Neuronal stem cell (in vitro differentiated cells): ENCODE measurements at regions not wholly inside any gene's neighbourhood (a gene's known extent, or its start where the extent isn't known, plus 50 kb on each side); places are given as distances from the start of the nearest gene placed in this dataset.

Experiments used
- DNase-seq: peaks from one replicate; pipeline ENCODE4 v3.0.0-alpha.2; 2013; ENCODE audit warnings: low spot score
- H2AFZ ChIP-seq: one replicate; pipeline ENCODE4 v1.6.1; 2013; ENCODE audit warnings: mild to moderate bottlenecking, low read length, inconsistent platforms
- H2AK5ac ChIP-seq: 2 replicates; pipeline ENCODE4 v1.6.1; 2013; ENCODE audit warnings: low read depth, mild to moderate bottlenecking, inconsistent platforms, low read length, moderate library complexity, mixed read lengths
- H2BK120ac ChIP-seq: 2 replicates; pipeline ENCODE4 v1.6.1; 2013; ENCODE audit warnings: low read depth, mild to moderate bottlenecking, inconsistent platforms, low read length, moderate library complexity, mixed read lengths
- H2BK12ac ChIP-seq: one replicate; pipeline ENCODE4 v1.6.1; 2013; ENCODE audit warnings: low read length, inconsistent platforms
- H2BK15ac ChIP-seq: 2 replicates; pipeline ENCODE4 v1.6.1; 2013; ENCODE audit warnings: mild to moderate bottlenecking, low read length, inconsistent platforms, mixed read lengths
- H2BK5ac ChIP-seq: one replicate; pipeline ENCODE4 v1.6.1; 2013; ENCODE audit warnings: inconsistent platforms, mild to moderate bottlenecking, low read length, moderate library complexity
- H3K14ac ChIP-seq: one replicate; pipeline ENCODE4 v1.6.1; 2013; ENCODE audit warnings: low read length, inconsistent platforms
- H3K18ac ChIP-seq: 2 replicates; pipeline ENCODE4 v1.6.1; 2013; ENCODE audit warnings: low read length, inconsistent platforms
- H3K23ac ChIP-seq: 2 replicates; pipeline ENCODE4 v1.6.1; 2013; ENCODE audit warnings: low read depth, mild to moderate bottlenecking, mixed read lengths, low read length, inconsistent platforms; ENCODE audit not compliant: poor library complexity
- H3K27ac ChIP-seq: replicated peaks from 3 replicates; pipeline ENCODE4 v1.5.1; 2013; ENCODE audit warnings: low read length, inconsistent platforms
- H3K27me3 ChIP-seq, 3 experiments: 2 replicates each; pipeline ENCODE4 v1.6.1; 2013; ENCODE audit warnings: low read length in 3 of 3, mild to moderate bottlenecking in 2 of 3, inconsistent platforms in 1 of 3, low read depth in 1 of 3, mixed read lengths in 1 of 3, moderate library complexity in 1 of 3; ENCODE audit not compliant: control insufficient read depth in 3 of 3, insufficient read depth in 3 of 3
- H3K36me3 ChIP-seq, 2 donors: replicated peaks in 1 of 2; 2 replicates each; pipeline ENCODE4 v1.6.1; 2013; ENCODE audit warnings: low read length in 2 of 2; ENCODE audit not compliant: control insufficient read depth in 2 of 2, insufficient read depth in 2 of 2
- H3K4ac ChIP-seq: 2 replicates; pipeline ENCODE4 v1.6.1; 2013; ENCODE audit warnings: inconsistent platforms, mild to moderate bottlenecking, low read length, moderate library complexity
- H3K4me1 ChIP-seq, 2 donors: 1 replicate in 1 of 2; 2 replicates in 1 of 2; pipeline ENCODE4 v1.6.1; 2013; ENCODE audit warnings: low read length in 2 of 2, low read depth in 1 of 2; ENCODE audit not compliant: control insufficient read depth in 2 of 2, insufficient read depth in 1 of 2
- H3K4me2 ChIP-seq: one replicate; pipeline ENCODE4 v1.6.1; 2013; ENCODE audit warnings: mild to moderate bottlenecking, low read length, inconsistent platforms; ENCODE audit not compliant: insufficient read depth, poor library complexity, severe bottlenecking
- H3K4me3 ChIP-seq, 2 donors: 2 replicates each; pipeline ENCODE4 v1.5.1; 2013; ENCODE audit warnings: low read length in 2 of 2, mild to moderate bottlenecking in 2 of 2, inconsistent platforms in 1 of 2, moderate library complexity in 1 of 2
- H3K79me1 ChIP-seq: one replicate; pipeline ENCODE4 v1.6.1; 2013; ENCODE audit warnings: low read depth, mild to moderate bottlenecking, inconsistent platforms, low read length, moderate library complexity
- H3K9ac ChIP-seq: one replicate; pipeline ENCODE4 v1.6.1; 2013; ENCODE audit warnings: mild to moderate bottlenecking, low read depth, low read length, inconsistent platforms; ENCODE audit not compliant: poor library complexity
- H3K9me3 ChIP-seq, 2 donors: replicated peaks in 1 of 2; 2 replicates each; pipeline versions ENCODE3 to v1.6.1; 2013; ENCODE audit warnings: low read length in 2 of 2, mild to moderate bottlenecking in 2 of 2, inconsistent platforms in 1 of 2, low read depth in 1 of 2, mixed read lengths in 1 of 2, moderate library complexity in 1 of 2; ENCODE audit not compliant: control insufficient read depth in 2 of 2, insufficient read depth in 1 of 2
- H4K8ac ChIP-seq: one replicate; pipeline ENCODE4 v1.6.1; 2013; ENCODE audit warnings: low read depth, mild to moderate bottlenecking, inconsistent platforms, low read length, moderate library complexity
- H4K91ac ChIP-seq: one replicate; pipeline ENCODE4 v1.6.1; 2013; ENCODE audit warnings: low read length, low read depth, mild to moderate bottlenecking, inconsistent platforms; ENCODE audit not compliant: poor library complexity
- WGBS, 2 donors: extraction: QIAGEN DNeasy Blood & Tissue Kit; methylation state at CpG; one replicate each; pipeline ENCODE4 v1.1.7; 2013; ENCODE audit warnings: missing lambda C conversion rate in 2 of 2, mixed read lengths in 1 of 2; ENCODE audit not compliant: insufficient read length in 2 of 2, insufficient replicate concordance in 1 of 2; ENCODE audit errors: extremely low coverage in 2 of 2; 5-methylcytosine and 5-hydroxymethylcytosine counted together

GRCh38 chr4:175070444-175070843, 152.3 kb downstream of the ADAM29 start:
- Histone ChIP-seq H3K4ac (no peak overlapping the region), H3K9ac (no peak overlapping the region), H3K4me1 (no peaks in the 10 kb centered on the region), H3K18ac (no peak overlapping the region), H2BK120ac (no peak overlapping the region), H3K27me3 (no peaks in the 10 kb centered on the region), H3K4me2 (no peak overlapping the region), H3K27ac (no peak overlapping the region), H3K14ac (no peak overlapping the region), H3K79me1 (no peaks in the 10 kb centered on the region), H4K91ac (no peak overlapping the region), H3K36me3 (no peaks in the 10 kb centered on the region), H2BK12ac (no peak overlapping the region), H2BK5ac (no peak overlapping the region), H2AFZ (no peak overlapping the region), H2BK15ac (no peak overlapping the region), H2AK5ac (no peak overlapping the region), H3K23ac (no peak overlapping the region), H4K8ac (no peak overlapping the region), H3K4me3 (no peak overlapping the region), H3K9me3 (no peaks in the 10 kb centered on the region)
- no CpG with 5 or more reads among the region's 3 CpGs for WGBS, 2 donors
- DNase-seq = no peak

GRCh38 chr4:175071123-175071522, 153.0 kb downstream of the ADAM29 start:
- no peak for DNase-seq
- H3K4me1 ChIP-seq = no peaks in the 10 kb centered on the region

GRCh38 chr4:175087145-175087544, 169.0 kb downstream of the ADAM29 start:
- H2BK12ac ChIP-seq = no peak overlapping the region
- no peak overlapping the region for H3K23ac ChIP-seq
- no peaks in the 10 kb centered on the region for H3K4me1 ChIP-seq
- DNase-seq = no peak
- H3K9ac ChIP-seq = no peak overlapping the region
- H3K4ac ChIP-seq = no peak overlapping the region
- H3K4me3 ChIP-seq = no peak overlapping the region
- H3K79me1 ChIP-seq = no peaks in the 10 kb centered on the region
- no peak overlapping the region for H3K27ac ChIP-seq
- H4K8ac ChIP-seq = no peak overlapping the region
- H3K36me3 ChIP-seq = no peaks in the 10 kb centered on the region
- H3K9me3 ChIP-seq = no peaks in the 10 kb centered on the region
- no peak overlapping the region for H2AK5ac ChIP-seq
- no peak overlapping the region for H3K4me2 ChIP-seq
- H3K27me3 ChIP-seq = no peaks in the 10 kb centered on the region
- no peak overlapping the region for H3K18ac ChIP-seq
- no peak overlapping the region for H3K14ac ChIP-seq
- no peak overlapping the region for H2BK15ac ChIP-seq
- no peak overlapping the region for H4K91ac ChIP-seq
- no CpG with 5 or more reads among the region's 1 CpG for WGBS, 2 donors
- no peak overlapping the region for H2BK5ac ChIP-seq
- H2BK120ac ChIP-seq = no peak overlapping the region
- H2AFZ ChIP-seq = no peak overlapping the region

More at GRCh38 chr4:175071123-175071522, 153.0 kb downstream of the ADAM29 start:
- H3K14ac ChIP-seq = no peak overlapping the region
- H2BK120ac ChIP-seq = no peak overlapping the region
- H3K27me3 ChIP-seq = no peaks in the 10 kb centered on the region
- H3K4ac ChIP-seq = no peak overlapping the region
- H4K91ac ChIP-seq = no peak overlapping the region
- H3K23ac ChIP-seq = no peak overlapping the region
- no peak overlapping the region for H2BK15ac ChIP-seq
- no peak overlapping the region for H3K4me3 ChIP-seq
- H3K79me1 ChIP-seq = no peaks in the 10 kb centered on the region
- H2BK12ac ChIP-seq = no peak overlapping the region
- no peak overlapping the region for H2BK5ac ChIP-seq
- H3K4me2 ChIP-seq = no peak overlapping the region
- H2AK5ac ChIP-seq = no peak overlapping the region
- no peak overlapping the region for H3K18ac ChIP-seq
- H3K9me3 ChIP-seq = no peaks in the 10 kb centered on the region
- no peak overlapping the region for H3K9ac ChIP-seq
- no peak overlapping the region for H2AFZ ChIP-seq
- no CpG with 5 or more reads among the region's 3 CpGs for WGBS, 2 donors
- H4K8ac ChIP-seq = no peak overlapping the region
- H3K36me3 ChIP-seq = no peaks in the 10 kb centered on the region
- no peak overlapping the region for H3K27ac ChIP-seq

GRCh38 chr4:175090116-175090515, 172.0 kb downstream of the ADAM29 start:
- H3K79me1 ChIP-seq = no peaks in the 10 kb centered on the region
- H3K27ac ChIP-seq = no peak overlapping the region
- no peak overlapping the region for H4K8ac ChIP-seq
- no peak overlapping the region for H2BK120ac ChIP-seq
- no peak overlapping the region for H3K14ac ChIP-seq
- no peak overlapping the region for H2BK15ac ChIP-seq
- H3K27me3 ChIP-seq = no peaks in the 10 kb centered on the region
- H2BK5ac ChIP-seq = no peak overlapping the region
- no peak overlapping the region for H3K18ac ChIP-seq
- H4K91ac ChIP-seq = no peak overlapping the region
- no peaks in the 10 kb centered on the region for H3K4me1 ChIP-seq
- H3K9ac ChIP-seq = no peak overlapping the region
- no peak overlapping the region for H3K4me2 ChIP-seq
- H3K4me3 ChIP-seq = no peak overlapping the region
- no CpG with 5 or more reads among the region's 2 CpGs for WGBS, 2 donors
- H2BK12ac ChIP-seq = no peak overlapping the region
- H3K23ac ChIP-seq = no peak overlapping the region
- no peak overlapping the region for H2AFZ ChIP-seq
- H3K9me3 ChIP-seq = no peaks in the 10 kb centered on the region
- H3K4ac ChIP-seq = no peak overlapping the region
- DNase-seq = no peak
- no peak overlapping the region for H2AK5ac ChIP-seq
- no peaks in the 10 kb centered on the region for H3K36me3 ChIP-seq
